Natural killer cell treated with Interleukin-12 subunit alpha and Interleukin-12 subunit beta and Interleukin-15 and Interleukin-18, amount 100 ng/mL, for 72 hours (primary cell): ENCODE measurements at regions not wholly inside any gene's neighbourhood (a gene's known extent, or its start where the extent isn't known, plus 50 kb on each side); places are given as distances from the start of the nearest gene placed in this dataset.

Experiments
- ATAC-seq, 2 donors: fragments of 150-1000 bp; cut with Tn5 transposase in 1 of 2; sonication (Bioruptor Pico), chemical (Tn5 transposase) in 1 of 2; 2 replicates each; pipeline ENCODE4 v1.10.0; 2021
- DNase-seq: peaks from one replicate; pipeline ENCODE4 v3.0.0; 2022; ENCODE audit warnings: low spot score
- H3K27ac Mint-ChIP-seq, 2 donors: 1 replicate in 1 of 2; 2 replicates in 1 of 2; pipeline ENCODE4 v1.8.0; 2022; ENCODE audit warnings: mixed read lengths in 2 of 2, mild to moderate bottlenecking in 1 of 2, moderate library complexity in 1 of 2
- H3K27me3 Mint-ChIP-seq, 2 donors: 1 replicate in 1 of 2; 2 replicates in 1 of 2; pipeline ENCODE4 v1.8.0; 2022; ENCODE audit warnings: mixed read lengths in 2 of 2
- H3K36me3 Mint-ChIP-seq: one replicate; pipeline ENCODE4 v1.8.0; 2022; ENCODE audit warnings: mixed read lengths
- H3K4me1 Mint-ChIP-seq, 2 donors: 1 replicate in 1 of 2; 2 replicates in 1 of 2; pipeline ENCODE4 v1.8.0; 2022; ENCODE audit warnings: low read depth in 2 of 2, mixed read lengths in 2 of 2, mild to moderate bottlenecking in 1 of 2
- H3K4me3 Mint-ChIP-seq: one replicate; pipeline ENCODE4 v1.8.0; 2022; ENCODE audit warnings: mixed read lengths
- H3K9me3 Mint-ChIP-seq: 2 replicates; pipeline ENCODE4 v1.8.0; 2022; ENCODE audit warnings: mixed read lengths

- Mint-ChIP-seq H3K4me1 (peaks cover 30 to 48% of the 10 kb centered on the region in 2 donors), H3K27ac (peak overlapping the region in 1 of 2 donors; percentile 87)
Observed at GRCh38 chr15:99503411-99503810, 62.4 kb upstream of the MEF2A start.

GRCh38 chr15:99504071-99504822 is 61.5 kb upstream of the MEF2A start:
- DNase-seq (no peak), ATAC-seq (peak in 1 of 2 donors; percentile 61)
- Mint-ChIP-seq H3K27me3 (peaks cover 24 to 29% of the 10 kb centered on the region in 2 donors), H3K9me3 (no peaks in the 10 kb centered on the region), H3K4me1 (peaks cover 37 to 51% of the 10 kb centered on the region in 2 donors), H3K27ac (peak overlapping the region; percentile 48 to 87), H3K36me3 (peaks cover 4% of the 10 kb centered on the region), H3K4me3 (peak overlapping the region; percentile 86)

More at GRCh38 chr15:99503411-99503810, 62.4 kb upstream of the MEF2A start:
- Mint-ChIP-seq H3K4me3 (peak overlapping the region; percentile 86), H3K27me3 (peaks cover 32 to 34% of the 10 kb centered on the region in 2 donors), H3K9me3 (no peaks in the 10 kb centered on the region), H3K36me3 (peaks cover 4% of the 10 kb centered on the region)
- ATAC-seq: no peak
- no peak for DNase-seq

- Mint-ChIP-seq H3K9me3 (no peaks in the 10 kb centered on the region), H3K4me3 (peak overlapping the region; percentile 86), H3K36me3 (peaks cover 4% of the 10 kb centered on the region), H3K4me1 (peaks cover 42 to 58% of the 10 kb centered on the region in 2 donors), H3K27ac (peak overlapping the region in 1 of 2 donors; percentile 87), H3K27me3 (peaks cover 24 to 32% of the 10 kb centered on the region in 2 donors)
- ATAC-seq (peak in 1 of 2 donors; percentile 57), DNase-seq (no peak)
Observed at GRCh38 chr15:99504823-99505551, 60.8 kb upstream of the MEF2A start.

- DNase-seq (no peak), ATAC-seq (no peak)
- H3K36me3 Mint-ChIP-seq: peaks cover 4% of the 10 kb centered on the region
- H3K27me3 Mint-ChIP-seq: peaks cover 23 to 31% of the 10 kb centered on the region in 2 donors
- peak overlapping the region; percentile 58 for H3K4me3 Mint-ChIP-seq
- peaks cover 42 to 64% of the 10 kb centered on the region in 2 donors for H3K4me1 Mint-ChIP-seq
- no peaks in the 10 kb centered on the region for H3K9me3 Mint-ChIP-seq
- no peak overlapping the region for H3K27ac Mint-ChIP-seq
Observed at GRCh38 chr15:99506399-99506798, 59.4 kb upstream of the MEF2A start.

GRCh38 chr15:99507016-99507503 is 58.7 kb upstream of the MEF2A start:
- DNase-seq (no peak), ATAC-seq (no peak)
- H3K4me1 Mint-ChIP-seq: peaks cover 45 to 64% of the 10 kb centered on the region in 2 donors
- H3K4me3 Mint-ChIP-seq: peak overlapping the region; percentile 75
- no peaks in the 10 kb centered on the region for H3K9me3 Mint-ChIP-seq
- peaks cover 17 to 26% of the 10 kb centered on the region in 2 donors for H3K27me3 Mint-ChIP-seq
- peak overlapping the region in 1 of 2 donors; percentile 67 for H3K27ac Mint-ChIP-seq
- peaks cover 4% of the 10 kb centered on the region for H3K36me3 Mint-ChIP-seq

- peaks cover 11 to 21% of the 10 kb centered on the region in 2 donors for H3K27me3 Mint-ChIP-seq
- H3K9me3 Mint-ChIP-seq: no peaks in the 10 kb centered on the region
- ATAC-seq: peak; percentile 81 to 89
- H3K4me3 Mint-ChIP-seq: peak overlapping the region; percentile 75
- peaks cover 48 to 64% of the 10 kb centered on the region in 2 donors for H3K4me1 Mint-ChIP-seq
- H3K27ac Mint-ChIP-seq: peak overlapping the region; percentile 20 to 67
- DNase-seq: peak; percentile 78
- H3K36me3 Mint-ChIP-seq: no peaks in the 10 kb centered on the region
Observed at GRCh38 chr15:99507504-99508310, 58.1 kb upstream of the MEF2A start.

GRCh38 chr15:99508311-99508645 is 57.5 kb upstream of the MEF2A start:
- DNase-seq (no peak), ATAC-seq (no peak)
- Mint-ChIP-seq H3K27ac (peak overlapping the region; percentile 20 to 67), H3K36me3 (no peaks in the 10 kb centered on the region), H3K9me3 (no peaks in the 10 kb centered on the region), H3K27me3 (peaks cover 9 to 17% of the 10 kb centered on the region in 2 donors), H3K4me3 (peak overlapping the region; percentile 75), H3K4me1 (peaks cover 48 to 63% of the 10 kb centered on the region in 2 donors)

GRCh38 chr15:99508852-99509251 is 56.9 kb upstream of the MEF2A start:
- no peaks in the 10 kb centered on the region for H3K9me3 Mint-ChIP-seq
- ATAC-seq (no peak), DNase-seq (no peak)
- H3K27me3 Mint-ChIP-seq: peaks cover 4 to 17% of the 10 kb centered on the region in 2 donors
- H3K4me3 Mint-ChIP-seq: peak overlapping the region; percentile 78
- peak overlapping the region in 1 of 2 donors; percentile 56 for H3K27ac Mint-ChIP-seq
- peaks cover 48 to 57% of the 10 kb centered on the region in 2 donors for H3K4me1 Mint-ChIP-seq
- H3K36me3 Mint-ChIP-seq: no peaks in the 10 kb centered on the region

GRCh38 chr15:99509686-99510461 is 55.9 kb upstream of the MEF2A start:
- Mint-ChIP-seq H3K9me3 (no peaks in the 10 kb centered on the region), H3K27ac (peak overlapping the region; percentile 47 to 56), H3K27me3 (peaks cover 5 to 19% of the 10 kb centered on the region in 2 donors), H3K4me1 (peaks cover 44 to 47% of the 10 kb centered on the region in 2 donors), H3K36me3 (no peaks in the 10 kb centered on the region), H3K4me3 (peak overlapping the region; percentile 78)
- ATAC-seq: no peak
- DNase-seq: no peak

- Mint-ChIP-seq H3K27ac (no peak overlapping the region), H3K36me3 (no peaks in the 10 kb centered on the region), H3K9me3 (no peaks in the 10 kb centered on the region), H3K27me3 (peaks cover 7 to 19% of the 10 kb centered on the region in 2 donors), H3K4me3 (peak overlapping the region; percentile 68), H3K4me1 (peaks cover 42% of the 10 kb centered on the region in 2 donors)
- ATAC-seq: no peak
- no peak for DNase-seq
Observed at GRCh38 chr15:99511531-99511865, 54.3 kb upstream of the MEF2A start.

GRCh38 chr15:99511866-99512661 is 53.7 kb upstream of the MEF2A start:
- H3K36me3 Mint-ChIP-seq: no peaks in the 10 kb centered on the region
- peaks cover 39% of the 10 kb centered on the region in 2 donors for H3K4me1 Mint-ChIP-seq
- DNase-seq (no peak), ATAC-seq (peak; percentile 61 to 70)
- peaks cover 7 to 18% of the 10 kb centered on the region in 2 donors for H3K27me3 Mint-ChIP-seq
- no peaks in the 10 kb centered on the region for H3K9me3 Mint-ChIP-seq
- H3K4me3 Mint-ChIP-seq: peak overlapping the region; percentile 68
- peak overlapping the region in 1 of 2 donors; percentile 57 for H3K27ac Mint-ChIP-seq

GRCh38 chr15:99514306-99514705 is 51.5 kb upstream of the MEF2A start:
- Mint-ChIP-seq H3K27me3 (peaks cover 7 to 21% of the 10 kb centered on the region in 2 donors), H3K27ac (peak overlapping the region; percentile 6 to 22), H3K36me3 (no peaks in the 10 kb centered on the region), H3K9me3 (no peaks in the 10 kb centered on the region), H3K4me1 (peaks cover 18 to 29% of the 10 kb centered on the region in 2 donors), H3K4me3 (no peak overlapping the region)
- DNase-seq: no peak
- no peak for ATAC-seq
